Activated CD4-positive, alpha-beta memory T cell treated with anti-CD3 and anti-CD28 coated beads, Interleukin-2, amount 10 ng/mL, durations not matched to agents 7 days and 5 days (primary cell): ENCODE measurements at regions not wholly inside any gene's neighbourhood (a gene's known extent, or its start where the extent isn't known, plus 50 kb on each side); places are given as distances from the start of the nearest gene placed in this dataset.

Experiments
- CTCF ChIA-PET: fragments of 350-600 bp; sonication (Branson Sonifier 250); formaldehyde crosslinking; loops from one replicate; lab custom pipeline; 2021; ENCODE audit warnings: antibody characterized with exemption, inconsistent platforms; lab: Charles Lee
- POLR2A ChIA-PET: fragments of 350-600 bp; sonication (Branson Sonifier 250); formaldehyde crosslinking; loops from one replicate; lab custom pipeline; 2021; ENCODE audit warnings: antibody characterized with exemption; lab: Charles Lee
- DNase-seq: peaks from one replicate; pipeline ENCODE4 v3.0.0-alpha.2; 2020
- H3K27ac Mint-ChIP-seq: one replicate; pipeline ENCODE4 v1.8.0; 2021; ENCODE audit warnings: mild to moderate bottlenecking, mixed read lengths
- H3K27me3 Mint-ChIP-seq: one replicate; pipeline ENCODE4 v1.8.0; 2021; ENCODE audit warnings: mixed read lengths
- H3K36me3 Mint-ChIP-seq: one replicate; pipeline ENCODE4 v1.8.0; 2021; ENCODE audit warnings: low read depth, mixed read lengths
- H3K4me1 Mint-ChIP-seq: one replicate; pipeline ENCODE4 v1.8.0; 2021; ENCODE audit warnings: mixed read lengths
- H3K4me3 Mint-ChIP-seq: one replicate; pipeline ENCODE4 v1.8.0; 2021; ENCODE audit warnings: mild to moderate bottlenecking, mixed read lengths
- H3K9me3 Mint-ChIP-seq: one replicate; pipeline ENCODE4 v1.8.0; 2021; ENCODE audit warnings: mixed read lengths

- CTCF ChIA-PET, result no interaction called here
Measured at GRCh38 chr14:103216399-103216798, 93.1 kb downstream of the TNFAIP2 start.

GRCh38 chr14:103216857-103217256, 93.6 kb downstream of the TNFAIP2 start:
- CTCF ChIA-PET, result no interaction called here
- DNase-seq, result no peak
- Mint-ChIP-seq H3K27ac (no peak overlapping the region), H3K36me3 (no peaks in the 10 kb centered on the region), H3K4me3 (no peak overlapping the region), H3K4me1 (no peaks in the 10 kb centered on the region), H3K9me3 (no peaks in the 10 kb centered on the region), H3K27me3 (peaks cover 30% of the 10 kb centered on the region)
- POLR2A ChIA-PET, result no interaction called here

More at GRCh38 chr14:103216399-103216798, 93.1 kb downstream of the TNFAIP2 start:
- Mint-ChIP-seq H3K27me3 (peaks cover 27% of the 10 kb centered on the region), H3K27ac (no peak overlapping the region), H3K4me1 (no peaks in the 10 kb centered on the region), H3K4me3 (no peak overlapping the region), H3K9me3 (no peaks in the 10 kb centered on the region), H3K36me3 (no peaks in the 10 kb centered on the region)
- POLR2A ChIA-PET, result no interaction called here
- DNase-seq, result no peak

GRCh38 chr14:103217538-103217937, 94.3 kb downstream of the TNFAIP2 start:
- Mint-ChIP-seq H3K27ac (no peak overlapping the region), H3K4me1 (no peaks in the 10 kb centered on the region), H3K36me3 (no peaks in the 10 kb centered on the region), H3K27me3 (peaks cover 25% of the 10 kb centered on the region), H3K9me3 (no peaks in the 10 kb centered on the region), H3K4me3 (no peak overlapping the region)
- ChIA-PET POLR2A (no interaction called here), CTCF (interaction anchor here (0.9 kb wide), 1 partner anchor 9 kb away, joined by 3 read pairs; no protein-coding TSS in a partner anchor)
- DNase-seq, result no peak

- Mint-ChIP-seq H3K4me3 (no peak overlapping the region), H3K27ac (no peak overlapping the region), H3K27me3 (peaks cover 33% of the 10 kb centered on the region), H3K4me1 (no peaks in the 10 kb centered on the region), H3K36me3 (no peaks in the 10 kb centered on the region), H3K9me3 (no peaks in the 10 kb centered on the region)
- CTCF ChIA-PET, result no interaction called here
- POLR2A ChIA-PET, result no interaction called here
- DNase-seq, result no peak
Measured at GRCh38 chr14:103220134-103220981, 97.1 kb downstream of the TNFAIP2 start.

- H3K36me3 Mint-ChIP-seq, result no peaks in the 10 kb centered on the region
- H3K4me3 Mint-ChIP-seq, result no peak overlapping the region
- H3K9me3 Mint-ChIP-seq, result no peaks in the 10 kb centered on the region
- H3K4me1 Mint-ChIP-seq, result no peaks in the 10 kb centered on the region
- DNase-seq, result no peak
- H3K27ac Mint-ChIP-seq, result no peak overlapping the region
- CTCF ChIA-PET, result no interaction called here
- POLR2A ChIA-PET, result no interaction called here
- peaks cover 33% of the 10 kb centered on the region for H3K27me3 Mint-ChIP-seq
Measured at GRCh38 chr14:103220982-103221641, 97.9 kb downstream of the TNFAIP2 start.

GRCh38 chr14:103221781-103222358, 98.6 kb downstream of the TNFAIP2 start:
- Mint-ChIP-seq H3K36me3 (no peaks in the 10 kb centered on the region), H3K4me1 (no peaks in the 10 kb centered on the region), H3K27me3 (peaks cover 33% of the 10 kb centered on the region), H3K27ac (no peak overlapping the region), H3K9me3 (no peaks in the 10 kb centered on the region), H3K4me3 (no peak overlapping the region)
- POLR2A ChIA-PET, result no interaction called here
- no peak for DNase-seq
- CTCF ChIA-PET, result no interaction called here

- POLR2A ChIA-PET, result no interaction called here
- Mint-ChIP-seq H3K27me3 (peaks cover 30% of the 10 kb centered on the region), H3K4me1 (no peaks in the 10 kb centered on the region), H3K9me3 (no peaks in the 10 kb centered on the region), H3K36me3 (no peaks in the 10 kb centered on the region), H3K4me3 (no peak overlapping the region), H3K27ac (no peak overlapping the region)
- CTCF ChIA-PET, result no interaction called here
- DNase-seq, result no peak
Measured at GRCh38 chr14:103223818-103224352, 100.6 kb downstream of the TNFAIP2 start.

GRCh38 chr14:103225062-103225461, 101.8 kb downstream of the TNFAIP2 start:
- no peak for DNase-seq
- no peak overlapping the region for H3K4me3 Mint-ChIP-seq
- H3K27me3 Mint-ChIP-seq, result peaks cover 20% of the 10 kb centered on the region
- H3K9me3 Mint-ChIP-seq, result no peaks in the 10 kb centered on the region
- no peak overlapping the region for H3K27ac Mint-ChIP-seq
- H3K4me1 Mint-ChIP-seq, result no peaks in the 10 kb centered on the region
- no peaks in the 10 kb centered on the region for H3K36me3 Mint-ChIP-seq
- ChIA-PET POLR2A (no interaction called here), CTCF (no interaction called here)

GRCh38 chr14:103225476-103225875, 102.2 kb downstream of the TNFAIP2 start:
- CTCF ChIA-PET, result no interaction called here

GRCh38 chr14:103227094-103227768, 104.0 kb downstream of the TNFAIP2 start:
- CTCF ChIA-PET, result no interaction called here
- no peak overlapping the region for H3K27ac Mint-ChIP-seq

More at GRCh38 chr14:103225476-103225875, 102.2 kb downstream of the TNFAIP2 start:
- POLR2A ChIA-PET, result interaction anchor here (0.7 kb wide), 1 partner anchor 753 kb away, joined by 3 read pairs; no protein-coding TSS in a partner anchor
- Mint-ChIP-seq H3K27ac (no peak overlapping the region), H3K4me3 (no peak overlapping the region), H3K4me1 (no peaks in the 10 kb centered on the region), H3K9me3 (no peaks in the 10 kb centered on the region), H3K36me3 (no peaks in the 10 kb centered on the region), H3K27me3 (peaks cover 20% of the 10 kb centered on the region)
- no peak for DNase-seq

GRCh38 chr14:103228076-103228806, 105.0 kb downstream of the TNFAIP2 start:
- Mint-ChIP-seq H3K4me1 (no peaks in the 10 kb centered on the region), H3K4me3 (no peak overlapping the region), H3K36me3 (no peaks in the 10 kb centered on the region), H3K27ac (no peak overlapping the region), H3K27me3 (peaks cover 6% of the 10 kb centered on the region), H3K9me3 (no peaks in the 10 kb centered on the region)
- ChIA-PET CTCF (no interaction called here), POLR2A (no interaction called here)
- no peak for DNase-seq

More at GRCh38 chr14:103227094-103227768, 104.0 kb downstream of the TNFAIP2 start:
- no peak for DNase-seq
- POLR2A ChIA-PET, result no interaction called here
- no peaks in the 10 kb centered on the region for H3K36me3 Mint-ChIP-seq
- peaks cover 11% of the 10 kb centered on the region for H3K27me3 Mint-ChIP-seq
- H3K4me1 Mint-ChIP-seq, result no peaks in the 10 kb centered on the region
- H3K4me3 Mint-ChIP-seq, result no peak overlapping the region
- H3K9me3 Mint-ChIP-seq, result no peaks in the 10 kb centered on the region

GRCh38 chr14:103228866-103229265, 105.2 kb upstream of the EIF5 start:
- Mint-ChIP-seq H3K36me3 (no peaks in the 10 kb centered on the region), H3K4me3 (no peak overlapping the region), H3K27me3 (peaks cover 6% of the 10 kb centered on the region), H3K27ac (no peak overlapping the region), H3K4me1 (no peaks in the 10 kb centered on the region), H3K9me3 (no peaks in the 10 kb centered on the region)
- ChIA-PET CTCF (no interaction called here), POLR2A (no interaction called here)
- no peak for DNase-seq
